CD4-positive, alpha-beta T cell (primary cell): ENCODE measurements at regions not wholly inside any gene's neighbourhood (a gene's known extent, or its start where the extent isn't known, plus 50 kb on each side); places are given as distances from the start of the nearest gene placed in this dataset.

Source experiments
- ATAC-seq: fragments of 200-7000 bp; cut with Tn5 transposase; one replicate; pipeline ENCODE4 v1.10.0; 2022; ENCODE audit warnings: mild to moderate bottlenecking; ENCODE audit not compliant: poor library complexity
- CTCF ChIA-PET: fragments of 350-600 bp; sonication (Branson Sonifier 250); formaldehyde crosslinking; loops from one replicate; lab custom pipeline; 2021; ENCODE audit warnings: antibody characterized with exemption, inconsistent platforms; lab: Charles Lee
- POLR2A ChIA-PET: fragments of 350-600 bp; sonication (Branson Sonifier 250); formaldehyde crosslinking; loops from one replicate; lab custom pipeline; 2021; ENCODE audit warnings: antibody characterized with exemption, inconsistent platforms; lab: Charles Lee
- DNase-seq, 14 experiments: peaks; one replicate each; pipeline ENCODE4 v3.0.0-alpha.2; 2013 to 2020; ENCODE audit warnings: mixed read lengths in 2 of 14
- H3K27ac ChIP-seq, 2 donors: one replicate each; pipeline versions ENCODE4 v1.5.1 to v1.7.0; 2013; ENCODE audit warnings: low read length in 2 of 2, low read depth in 1 of 2, mild to moderate bottlenecking in 1 of 2
- H3K27me3 ChIP-seq, 2 experiments: 1 replicate in 1 of 2; 2 replicates in 1 of 2; pipeline versions ENCODE4 v1.6.1 to v1.7.0; 2013; ENCODE audit warnings: low read length in 2 of 2, control low read depth in 1 of 2, mild to moderate bottlenecking in 1 of 2, moderate library complexity in 1 of 2; ENCODE audit not compliant: insufficient read depth in 2 of 2, control insufficient read depth in 1 of 2
- H3K36me3 ChIP-seq: one replicate; pipeline ENCODE4 v1.6.1; 2013; ENCODE audit warnings: low read length, control low read depth; ENCODE audit not compliant: insufficient read depth
- H3K4me1 ChIP-seq: one replicate; pipeline ENCODE4 v1.6.1; 2013; ENCODE audit warnings: low read length, control low read depth; ENCODE audit not compliant: insufficient read depth
- H3K4me3 ChIP-seq: one replicate; pipeline ENCODE4 v1.5.1; 2013; ENCODE audit warnings: mild to moderate bottlenecking, low read length, moderate library complexity
- H3K9me3 ChIP-seq, 2 experiments: 1 replicate in 1 of 2; 2 replicates in 1 of 2; pipeline versions ENCODE4 v1.6.1 to v1.7.0; 2013; ENCODE audit warnings: low read length in 2 of 2, mild to moderate bottlenecking in 2 of 2, control low read depth in 1 of 2, moderate library complexity in 1 of 2; ENCODE audit not compliant: control insufficient read depth in 1 of 2, insufficient read depth in 1 of 2
- H3K27ac Mint-ChIP-seq: one replicate; pipeline ENCODE4 v1.8.0; 2020; ENCODE audit warnings: mixed read lengths
- H3K27me3 Mint-ChIP-seq: one replicate; pipeline ENCODE4 v1.8.0; 2021; ENCODE audit warnings: mixed read lengths
- H3K36me3 Mint-ChIP-seq: one replicate; pipeline ENCODE4 v1.8.0; 2021; ENCODE audit warnings: low read depth, mixed read lengths
- H3K4me1 Mint-ChIP-seq: one replicate; pipeline ENCODE4 v1.8.0; 2021; ENCODE audit warnings: low read depth, mixed read lengths
- H3K4me3 Mint-ChIP-seq: one replicate; pipeline ENCODE4 v1.8.0; 2020; ENCODE audit warnings: mild to moderate bottlenecking, mixed read lengths
- H3K9me3 Mint-ChIP-seq: one replicate; pipeline ENCODE4 v1.8.0; 2020; ENCODE audit warnings: mixed read lengths
- intact Hi-C, 2 experiments: fragments of 100-400 bp; cut with DNase I in 1 of 2; cut with micrococcal nuclease in 1 of 2; formaldehyde crosslinking; loops; one replicate each; pipeline versions ENCODE4 v1.15.1 to v1.9.0; 2023 to 2025; cut with DNase I, micrococcal nuclease
- TF ChIP-seq, protein P1 (sequence below): fragments of 200-600 bp; IDR thresholded peaks from one replicate; pipeline ENCODE4 v1.8.0; 2022; ENCODE audit warnings: antibody characterized with exemption, mild to moderate bottlenecking

- Histone ChIP-seq H3K27me3 (peaks cover 0 to 2% of the 10 kb centered on the region in 2 experiments), H3K4me1 (no peaks in the 10 kb centered on the region), H3K36me3 (no peaks in the 10 kb centered on the region), H3K9me3 (peaks cover 0 to 22% of the 10 kb centered on the region in 2 experiments), H3K27ac (no peak overlapping the region), H3K4me3 (no peak overlapping the region)
- no peak overlapping the region for H3K4me3 Mint-ChIP-seq
- CTCF ChIA-PET, result no interaction called here
- no peaks in the 10 kb centered on the region for H3K36me3 Mint-ChIP-seq
- POLR2A ChIA-PET, result no interaction called here
- H3K27me3 Mint-ChIP-seq, result peaks cover 21% of the 10 kb centered on the region
- TF ChIP-seq, protein P1, sequence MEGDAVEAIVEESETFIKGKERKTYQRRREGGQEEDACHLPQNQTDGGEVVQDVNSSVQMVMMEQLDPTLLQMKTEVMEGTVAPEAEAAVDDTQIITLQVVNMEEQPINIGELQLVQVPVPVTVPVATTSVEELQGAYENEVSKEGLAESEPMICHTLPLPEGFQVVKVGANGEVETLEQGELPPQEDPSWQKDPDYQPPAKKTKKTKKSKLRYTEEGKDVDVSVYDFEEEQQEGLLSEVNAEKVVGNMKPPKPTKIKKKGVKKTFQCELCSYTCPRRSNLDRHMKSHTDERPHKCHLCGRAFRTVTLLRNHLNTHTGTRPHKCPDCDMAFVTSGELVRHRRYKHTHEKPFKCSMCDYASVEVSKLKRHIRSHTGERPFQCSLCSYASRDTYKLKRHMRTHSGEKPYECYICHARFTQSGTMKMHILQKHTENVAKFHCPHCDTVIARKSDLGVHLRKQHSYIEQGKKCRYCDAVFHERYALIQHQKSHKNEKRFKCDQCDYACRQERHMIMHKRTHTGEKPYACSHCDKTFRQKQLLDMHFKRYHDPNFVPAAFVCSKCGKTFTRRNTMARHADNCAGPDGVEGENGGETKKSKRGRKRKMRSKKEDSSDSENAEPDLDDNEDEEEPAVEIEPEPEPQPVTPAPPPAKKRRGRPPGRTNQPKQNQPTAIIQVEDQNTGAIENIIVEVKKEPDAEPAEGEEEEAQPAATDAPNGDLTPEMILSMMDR, result no peak
- no peak overlapping the region for H3K27ac Mint-ChIP-seq
- H3K9me3 Mint-ChIP-seq, result no peaks in the 10 kb centered on the region
- no peak for ATAC-seq
- DNase-seq, result no peak
- intact Hi-C loops, result no loop called here
- no peaks in the 10 kb centered on the region for H3K4me1 Mint-ChIP-seq
These were observed 63.2 kb upstream of the ZNF354A start for GRCh38 chr5:178793696-178794095.

- H3K27ac Mint-ChIP-seq, result no peak overlapping the region
- H3K36me3 Mint-ChIP-seq, result no peaks in the 10 kb centered on the region
- H3K27me3 ChIP-seq, result peaks cover 0 to 2% of the 10 kb centered on the region in 2 experiments
- ATAC-seq, result no peak
- intact Hi-C loops, result no loop called here
- peaks cover 16% of the 10 kb centered on the region for H3K27me3 Mint-ChIP-seq
- H3K9me3 ChIP-seq, result peaks cover 0 to 22% of the 10 kb centered on the region in 2 experiments
- H3K4me3 Mint-ChIP-seq, result no peak overlapping the region
- peak in 3 of 14 experiments; percentile 7 to 24 (median 11) for DNase-seq
- H3K9me3 Mint-ChIP-seq, result no peaks in the 10 kb centered on the region
- ChIA-PET CTCF (no interaction called here), POLR2A (no interaction called here)
- no peaks in the 10 kb centered on the region for H3K4me1 Mint-ChIP-seq
- H3K27ac ChIP-seq, result no peak overlapping the region
- H3K36me3 ChIP-seq, result no peaks in the 10 kb centered on the region
- H3K4me1 ChIP-seq, result no peaks in the 10 kb centered on the region
- H3K4me3 ChIP-seq, result no peak overlapping the region
- TF ChIP-seq, protein P1, result no peak
These were observed 62.7 kb upstream of the ZNF354A start for GRCh38 chr5:178793151-178793550.

GRCh38 chr5:178791976-178792375, 61.5 kb upstream of the ZNF354A start:
- Mint-ChIP-seq H3K4me1 (no peaks in the 10 kb centered on the region), H3K27ac (no peak overlapping the region), H3K27me3 (peaks cover 10% of the 10 kb centered on the region), H3K9me3 (no peaks in the 10 kb centered on the region), H3K4me3 (no peak overlapping the region), H3K36me3 (no peaks in the 10 kb centered on the region)
- H3K27ac ChIP-seq, result no peak overlapping the region
- H3K4me1 ChIP-seq, result no peaks in the 10 kb centered on the region
- ChIA-PET POLR2A (no interaction called here), CTCF (no interaction called here)
- peaks cover 0 to 2% of the 10 kb centered on the region in 2 experiments for H3K27me3 ChIP-seq
- intact Hi-C loops, result no loop called here
- H3K36me3 ChIP-seq, result no peaks in the 10 kb centered on the region
- DNase-seq (no peak), ATAC-seq (no peak)
- TF ChIP-seq, protein P1, result no peak
- peaks cover 0 to 13% of the 10 kb centered on the region in 2 experiments for H3K9me3 ChIP-seq
- H3K4me3 ChIP-seq, result no peak overlapping the region
